NT2/D1 (cell line): ENCODE measurements at regions not wholly inside any gene's neighbourhood (a gene's known extent, or its start where the extent isn't known, plus 50 kb on each side); places are given as distances from the start of the nearest gene placed in this dataset.

Experiments
- SUZ12 ChIP-seq: IDR thresholded peaks from 2 replicates; pipeline ENCODE4 v1.6.1; 2011; ENCODE audit not compliant: insufficient read length, insufficient read depth; ENCODE audit errors: extremely low read depth
- YY1 ChIP-seq: IDR thresholded peaks from 2 replicates; pipeline ENCODE4 v1.6.1; 2011; ENCODE audit not compliant: insufficient read length, insufficient read depth
- ZNF274 ChIP-seq: IDR thresholded peaks from 2 replicates; pipeline ENCODE4 v1.6.1; 2011; ENCODE audit warnings: mild to moderate bottlenecking, low read depth, low read length

DNA sequence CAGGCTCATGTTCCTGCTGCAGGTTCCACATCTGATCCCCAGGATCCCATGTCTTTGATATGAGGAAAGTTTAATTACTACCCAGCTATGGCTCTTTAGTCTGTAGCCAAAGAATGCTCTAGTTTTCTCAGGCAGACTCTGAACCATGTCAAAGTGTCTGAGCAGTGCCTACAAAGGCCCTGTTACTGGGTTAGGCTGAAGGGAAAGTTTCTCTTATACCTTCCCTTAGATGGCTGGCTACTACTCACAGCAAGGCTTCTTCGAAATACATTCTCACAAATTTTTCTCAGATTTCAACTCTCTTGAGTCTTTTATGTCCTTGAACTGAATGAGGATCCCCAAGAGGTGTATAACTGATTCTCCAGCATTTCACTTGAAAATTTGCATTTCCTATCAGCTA, 102.4 kb downstream of the NR1D2 start:
- TF ChIP-seq YY1, result no peak
- no peak for TF ChIP-seq SUZ12
- TF ChIP-seq ZNF274, result no peak
